ENCODE measurements at regions not wholly inside any gene's neighbourhood (a gene's known extent, or its start where the extent isn't known, plus 50 kb on each side); places are given as distances from the start of the nearest gene placed in this dataset.

DNA sequence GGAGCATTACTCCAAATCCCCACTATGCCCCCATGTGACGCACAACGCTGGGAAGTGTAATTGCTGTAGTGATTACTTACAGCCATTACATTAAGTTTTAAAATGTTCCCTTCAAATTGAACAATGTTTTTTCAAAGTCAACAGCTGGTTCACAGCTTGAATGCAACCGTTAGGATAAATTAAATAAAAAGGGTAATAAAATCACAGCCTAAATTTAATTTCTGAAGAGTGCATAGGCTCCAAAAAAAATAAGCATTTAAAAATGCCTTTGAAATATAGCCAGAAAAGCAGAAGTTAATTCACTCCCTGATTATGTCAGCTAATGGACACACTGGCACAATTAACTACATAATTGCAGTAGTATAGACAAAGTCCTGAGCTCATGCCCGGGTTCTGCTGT lies 50.5 kb upstream of the KDM8 start:
- TF ChIP-seq CTCF (conservative IDR thresholded peaks at IDR 0.05 in 1 of 2, IDR thresholded peaks at IDR 0.05 in 1 of 2; ENCODE audit: extremely low read depth in 1 of 2, insufficient read depth in 1 of 2, low read depth in 1 of 2, low read length in 2 of 2) (no peak), EZH2 (IDR thresholded peaks at IDR 0.05; ENCODE audit: borderline replicate concordance, low read length) (no peak)
